RWPE1 (cell line): ENCODE measurements at regions not wholly inside any gene's neighbourhood (a gene's known extent, or its start where the extent isn't known, plus 50 kb on each side); places are given as distances from the start of the nearest gene placed in this dataset.
"Not testable (repeated sequence)": the region's sequence is repeated elsewhere in the genome, so short reads cannot be mapped to it uniquely, and the experiment has no call there.

ENCODE experiments used
- CTCF ChIA-PET: fragments of 350-600 bp; sonication (Branson Sonifier 250); formaldehyde crosslinking; extraction: SDS; loops from one replicate; lab custom pipeline; 2021; lab: Yijun Ruan, JAX
- POLR2A ChIA-PET: fragments of 400-600 bp; formaldehyde crosslinking; extraction: SDS; loops from one replicate; lab custom pipeline; 2020; ENCODE audit warnings: antibody characterized with exemption; ENCODE audit not compliant: low non-redundant PET; lab: Yijun Ruan, JAX
- DNase-seq: peaks from one replicate; pipeline ENCODE4 v3.0.0; 2012; ENCODE audit warnings: low spot score
- H3K27ac ChIP-seq: fragments of 450-650 bp; 2 replicates; pipeline ENCODE4 v1.5.1; 2017
- CTCF ChIP-seq: fragments of 450-650 bp; conservative IDR thresholded peaks from 2 replicates; pipeline ENCODE4 v1.5.1; 2017; ENCODE audit warnings: low read depth, mild to moderate bottlenecking

DNA sequence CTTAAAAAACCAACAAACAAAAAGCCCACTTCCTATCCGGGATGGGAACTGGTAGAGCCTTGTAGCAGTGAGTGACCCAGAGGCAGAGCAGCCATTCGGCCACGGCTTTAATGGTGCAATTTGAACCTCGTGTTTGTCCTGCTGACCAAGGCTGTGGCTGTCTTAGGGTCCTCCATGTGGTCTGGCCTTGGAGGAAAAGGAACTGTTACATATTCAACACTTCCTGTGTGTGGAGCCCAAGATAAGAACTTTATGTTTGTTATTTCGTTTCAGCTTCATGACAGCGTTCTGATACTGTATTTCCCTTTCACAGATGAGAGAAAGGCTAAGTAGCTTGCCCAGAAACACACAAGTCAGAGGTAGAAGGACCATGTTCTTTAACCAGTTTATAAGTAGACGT lies 269.8 kb downstream of the SV2B start:
- H3K27ac ChIP-seq: no peak overlapping the region
- ChIA-PET CTCF (interaction anchor here (0.6 kb wide), 1 partner anchor 231 kb away, joined by 3 read pairs; no protein-coding TSS in a partner anchor), POLR2A (no interaction called here)
- no peak for TF ChIP-seq CTCF
- DNase-seq: no peak

DNA sequence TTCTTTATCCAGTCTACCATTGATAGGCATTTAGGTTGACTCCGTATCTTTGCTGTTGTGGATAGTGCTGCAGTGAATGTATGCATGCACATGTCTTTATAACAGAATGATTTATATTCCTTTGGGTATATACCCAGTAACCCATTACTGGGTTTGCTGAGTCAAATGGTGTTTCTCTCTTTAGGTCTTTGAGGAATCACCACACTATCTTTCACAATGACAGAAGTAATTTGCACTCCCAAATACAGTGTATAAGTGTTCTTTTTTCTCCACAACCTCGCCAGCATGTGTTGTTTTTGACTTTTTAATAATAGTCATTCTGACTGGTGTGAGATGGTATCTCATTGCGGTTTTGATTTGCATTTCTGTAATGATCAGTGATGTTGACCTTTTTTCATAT lies 271.3 kb downstream of the SV2B start:
- DNase-seq, H3K27ac ChIP-seq, CTCF ChIA-PET, POLR2A ChIA-PET: not testable (repeated sequence)

DNA sequence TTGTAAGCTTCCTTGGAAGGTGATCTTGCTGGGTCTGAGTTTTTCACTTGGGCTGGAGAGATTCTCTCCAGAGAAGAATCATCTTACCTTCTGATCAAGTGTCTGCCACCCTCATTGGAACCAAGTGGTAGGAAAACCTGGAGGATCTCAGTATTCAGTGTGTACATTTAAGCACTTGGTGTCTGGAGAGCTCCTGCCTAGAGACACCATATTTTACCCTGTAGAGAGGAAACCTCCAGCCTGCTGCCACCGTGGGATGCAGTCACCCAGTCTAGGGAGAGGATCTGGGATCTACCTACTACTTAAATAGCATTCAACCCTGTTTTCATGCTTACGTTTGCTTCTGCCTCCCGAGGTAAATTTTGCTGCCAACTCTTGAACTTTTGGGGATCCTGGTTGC lies 274.3 kb downstream of the SV2B start:
- ChIA-PET POLR2A (no interaction called here), CTCF (interaction anchor here (0.6 kb wide), 1 partner anchor 318 kb away, joined by 10 read pairs; no protein-coding TSS in a partner anchor)
- H3K27ac ChIP-seq: no peak overlapping the region
- no peak for DNase-seq
- TF ChIP-seq CTCF: no peak

DNA sequence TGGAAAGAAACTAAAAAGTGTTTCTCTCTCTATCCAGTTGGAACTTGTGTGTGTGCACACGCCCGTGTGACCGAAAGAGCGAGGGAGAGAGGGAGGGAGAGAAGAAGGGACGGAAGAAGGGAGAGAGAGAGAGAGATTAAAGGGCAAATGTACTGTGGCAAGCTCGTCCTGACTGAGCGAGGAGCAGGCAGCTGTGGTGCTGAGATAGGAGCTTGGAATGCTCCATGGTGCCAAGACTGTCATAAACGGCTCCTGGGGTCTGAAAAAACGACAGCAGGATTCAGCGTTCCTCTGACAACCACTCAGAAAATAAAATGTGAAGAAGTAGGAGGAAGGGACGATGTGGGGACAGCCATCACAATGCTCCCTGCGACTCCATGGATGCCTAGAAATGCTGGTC lies 276.0 kb downstream of the SV2B start:
- no peak overlapping the region for H3K27ac ChIP-seq
- no peak for DNase-seq
- CTCF ChIA-PET: no interaction called here
- POLR2A ChIA-PET: no interaction called here
- TF ChIP-seq CTCF: no peak

DNA sequence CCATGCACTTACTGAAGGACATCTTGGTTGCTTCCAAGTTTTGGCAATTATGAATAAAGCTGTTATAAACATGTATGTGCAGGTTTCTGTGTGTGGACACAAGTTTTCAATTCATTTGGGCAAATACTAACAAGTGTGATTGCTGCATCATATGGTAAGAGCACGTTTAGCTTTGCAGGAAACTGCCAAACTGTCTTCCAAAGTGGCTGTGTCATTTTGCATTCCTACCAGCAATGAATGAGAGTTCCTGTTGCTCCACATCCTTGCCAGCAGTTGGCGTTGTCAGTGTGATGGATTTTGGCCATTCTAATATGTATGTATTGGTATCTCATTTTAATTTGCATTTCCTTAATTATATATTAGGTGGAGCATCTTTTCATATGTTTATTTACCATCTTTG lies 280.1 kb downstream of the SV2B start:
- DNase-seq: no peak
- ChIA-PET CTCF (no interaction called here), POLR2A (no interaction called here)
- no peak overlapping the region for H3K27ac ChIP-seq
- TF ChIP-seq CTCF: no peak

DNA sequence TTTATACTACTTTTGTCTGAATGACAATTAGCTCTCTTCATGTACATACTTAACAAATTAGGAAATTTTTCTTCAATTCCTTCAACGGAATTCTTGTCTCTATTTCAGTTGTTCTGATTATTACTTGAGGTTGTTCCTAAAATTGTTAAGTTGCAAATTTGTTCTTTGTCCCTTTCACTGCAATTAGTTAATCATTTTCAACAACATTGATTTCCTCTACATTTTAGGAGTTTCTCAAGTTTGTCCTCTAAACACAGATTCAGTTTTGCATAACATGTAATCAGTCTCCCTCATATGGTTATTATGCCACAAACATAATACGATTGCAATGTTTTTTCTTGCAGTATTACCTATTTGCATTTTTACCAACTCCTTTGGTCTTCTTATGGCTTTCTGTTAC lies 283.5 kb downstream of the SV2B start:
- no peak overlapping the region for H3K27ac ChIP-seq
- ChIA-PET POLR2A (no interaction called here), CTCF (no interaction called here)
- DNase-seq: no peak
- TF ChIP-seq CTCF: no peak

- no peak overlapping the region for H3K27ac ChIP-seq
- ChIA-PET POLR2A (no interaction called here), CTCF (no interaction called here)
- DNase-seq: no peak
- TF ChIP-seq CTCF: no peak
Measured at GRCh38 chr15:91384189-91384730, 284.2 kb downstream of the SV2B start.
